GM18511 (cell line): ENCODE measurements at regions not wholly inside any gene's neighbourhood (a gene's known extent, or its start where the extent isn't known, plus 50 kb on each side); places are given as distances from the start of the nearest gene placed in this dataset.
"Not testable (repeated sequence)": the region's sequence is repeated elsewhere in the genome, so short reads cannot be mapped to it uniquely, and the experiment has no call there.

ENCODE experiments used
- ATAC-seq: cut with Tn5 transposase; IDR thresholded peaks from one replicate; pipeline ENCODE4 v1.9.1; 2021; ENCODE audit warnings: mild to moderate bottlenecking, moderate library complexity; ENCODE audit not compliant: unreplicated experiment

- ATAC-seq = peak; percentile 46
Observed at GRCh38 chr6:141123497-141123896, 1009.2 kb upstream of the GJE1 start.

GRCh38 chr6:141123049-141123448, 1009.7 kb upstream of the GJE1 start:
- peak; percentile 52 for ATAC-seq

GRCh38 chr6:141118991-141119390, 1013.7 kb upstream of the GJE1 start:
- ATAC-seq = no peak

- ATAC-seq = no peak
Observed at GRCh38 chr6:141117874-141118273, 1014.9 kb upstream of the GJE1 start.

- no peak for ATAC-seq
Observed at GRCh38 chr6:141110481-141110880, 1022.2 kb upstream of the GJE1 start.

- ATAC-seq = no peak
Observed at GRCh38 chr6:141107591-141108160, 1025.0 kb upstream of the GJE1 start.

- ATAC-seq = no peak
Observed at GRCh38 chr6:141105481-141105880, 1027.2 kb upstream of the GJE1 start.

- ATAC-seq = no peak
Observed at GRCh38 chr6:141103246-141103645, 1029.5 kb upstream of the GJE1 start.

GRCh38 chr6:141097471-141097870, 1035.3 kb upstream of the GJE1 start:
- ATAC-seq = no peak

- ATAC-seq = no peak
Observed at GRCh38 chr6:141095308-141095707, 1037.4 kb upstream of the GJE1 start.

- ATAC-seq = no peak
Observed at GRCh38 chr6:141088171-141088570, 1044.6 kb upstream of the GJE1 start.

- peak; percentile 98 for ATAC-seq
Observed at GRCh38 chr6:141077355-141078333, 1055.1 kb upstream of the GJE1 start.

GRCh38 chr6:141057761-141058160, 1075.0 kb upstream of the GJE1 start:
- no peak for ATAC-seq

GRCh38 chr6:141056945-141057625, 1075.6 kb upstream of the GJE1 start:
- ATAC-seq = no peak

GRCh38 chr6:141050471-141050870, 1082.3 kb upstream of the GJE1 start:
- no peak for ATAC-seq

GRCh38 chr6:141048451-141048850, 1084.3 kb upstream of the GJE1 start:
- no peak for ATAC-seq

GRCh38 chr6:141046496-141046895, 1086.2 kb upstream of the GJE1 start:
- not testable (repeated sequence) for ATAC-seq

GRCh38 chr6:141041596-141042087, 1091.1 kb upstream of the GJE1 start:
- no peak for ATAC-seq

GRCh38 chr6:141035312-141036200, 1097.2 kb upstream of the GJE1 start:
- ATAC-seq = no peak

GRCh38 chr6:141033101-141033500, 1099.6 kb upstream of the GJE1 start:
- no peak for ATAC-seq
